ENCODE measurements at regions not wholly inside any gene's neighbourhood (a gene's known extent, or its start where the extent isn't known, plus 50 kb on each side); places are given as distances from the start of the nearest gene placed in this dataset.

DNA sequence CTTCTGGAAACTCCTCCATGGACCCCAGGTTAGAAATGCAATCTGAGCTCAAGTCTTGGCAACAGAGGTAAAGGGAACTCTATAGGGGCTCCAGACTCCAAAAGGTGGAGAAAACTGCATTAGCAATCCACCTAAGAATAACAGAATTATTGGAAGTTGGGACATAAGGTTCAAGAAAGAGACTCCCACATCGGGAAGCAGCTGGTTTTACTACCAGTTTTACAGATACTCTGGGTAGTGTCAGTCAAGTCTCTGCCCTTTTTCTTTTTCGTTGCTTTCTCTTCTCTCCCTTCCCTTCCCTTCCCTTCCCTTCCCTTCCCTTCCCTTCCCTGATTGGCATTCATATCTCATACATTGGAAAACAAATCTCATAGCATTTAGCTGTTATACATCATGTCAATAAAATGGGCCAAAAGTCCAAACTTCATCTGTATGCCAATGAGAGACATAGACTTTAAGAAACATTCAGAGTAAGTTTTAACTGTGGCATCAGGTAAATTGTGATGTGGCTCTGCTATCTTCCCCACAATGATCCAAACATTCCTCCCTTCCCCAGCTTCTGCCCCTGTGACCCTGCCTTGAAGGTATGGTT is 166.7 kb downstream of the KCNE4 start (continued):
- TF ChIP-seq CTCF (IDR thresholded peaks at IDR 0.05; ENCODE audit: control extremely low read depth in 1 of 3, insufficient read depth in 1 of 3, low read depth in 1 of 3, low read length in 3 of 3): no peak
- no peak for TF ChIP-seq RAD21 (IDR thresholded peaks at IDR 0.05 in 1 of 2, conservative IDR thresholded peaks at IDR 0.05 in 1 of 2; ENCODE audit: low read depth in 2 of 2, low read length in 2 of 2)
- TF ChIP-seq JUN (IDR thresholded peaks at IDR 0.05; ENCODE audit: low read depth, low read length): no peak
- no peak for TF ChIP-seq CREB1 (IDR thresholded peaks at IDR 0.05)
- no peak for TF ChIP-seq TAF1 (IDR thresholded peaks at IDR 0.05; ENCODE audit: low read depth, low read length)
- TF ChIP-seq, protein P1, sequence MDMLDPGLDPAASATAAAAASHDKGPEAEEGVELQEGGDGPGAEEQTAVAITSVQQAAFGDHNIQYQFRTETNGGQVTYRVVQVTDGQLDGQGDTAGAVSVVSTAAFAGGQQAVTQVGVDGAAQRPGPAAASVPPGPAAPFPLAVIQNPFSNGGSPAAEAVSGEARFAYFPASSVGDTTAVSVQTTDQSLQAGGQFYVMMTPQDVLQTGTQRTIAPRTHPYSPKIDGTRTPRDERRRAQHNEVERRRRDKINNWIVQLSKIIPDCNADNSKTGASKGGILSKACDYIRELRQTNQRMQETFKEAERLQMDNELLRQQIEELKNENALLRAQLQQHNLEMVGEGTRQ (IDR thresholded peaks at IDR 0.05; ENCODE audit: low read length): no peak
- no peak for TF ChIP-seq GABPA (IDR thresholded peaks at IDR 0.05; ENCODE audit: borderline replicate concordance, insufficient read depth, low read length)

Measured in H1 (cell line).